ENCODE measurements at regions not wholly inside any gene's neighbourhood (a gene's known extent, or its start where the extent isn't known, plus 50 kb on each side); places are given as distances from the start of the nearest gene placed in this dataset.
A peak's percentile ranks its signal among the peaks of the same experiment; 100 is the strongest.
"Not testable (repeated sequence)": the region's sequence is repeated elsewhere in the genome, so short reads cannot be mapped to it uniquely, and the experiment has no call there.

- no peak for DNase-seq
Observed at GRCh38 chr6:8361259-8361658, 74.1 kb downstream of the SLC35B3 start.

GRCh38 chr6:8352966-8353340 lies 82.4 kb downstream of the SLC35B3 start:
- no peak for DNase-seq

- DNase-seq = no peak
Observed at GRCh38 chr6:8352335-8352965, 82.9 kb downstream of the SLC35B3 start.

GRCh38 chr6:8343600-8343999 lies 91.7 kb downstream of the SLC35B3 start:
- no peak for DNase-seq

GRCh38 chr6:8342241-8342819 lies 93.0 kb downstream of the SLC35B3 start:
- DNase-seq = no peak

- no peak for DNase-seq
Observed at GRCh38 chr6:8337147-8337546, 98.2 kb downstream of the SLC35B3 start.

GRCh38 chr6:8336406-8337057 lies 98.8 kb downstream of the SLC35B3 start:
- no peak for DNase-seq

GRCh38 chr6:8335896-8336295 lies 99.4 kb downstream of the SLC35B3 start:
- DNase-seq = no peak

- DNase-seq = no peak
Observed at GRCh38 chr6:8335381-8335780, 100.0 kb downstream of the SLC35B3 start.

- DNase-seq = no peak
Observed at GRCh38 chr6:8334113-8334512, 101.2 kb downstream of the SLC35B3 start.

- no peak for DNase-seq
Observed at GRCh38 chr6:8329562-8329961, 105.8 kb downstream of the SLC35B3 start.

GRCh38 chr6:8325743-8326142 lies 109.6 kb downstream of the SLC35B3 start:
- DNase-seq = no peak

GRCh38 chr6:8322659-8323058 lies 112.7 kb downstream of the SLC35B3 start:
- DNase-seq = no peak

- DNase-seq = no peak
Observed at GRCh38 chr6:8321671-8322404, 113.5 kb downstream of the SLC35B3 start.

GRCh38 chr6:8315154-8315553 lies 120.2 kb downstream of the SLC35B3 start:
- DNase-seq = no peak

GRCh38 chr6:8301502-8301901 lies 133.8 kb downstream of the SLC35B3 start:
- DNase-seq = no peak

- DNase-seq = no peak
Observed at GRCh38 chr6:8299034-8299433, 136.3 kb downstream of the SLC35B3 start.

GRCh38 chr6:8282946-8283345 lies 152.4 kb downstream of the SLC35B3 start:
- DNase-seq = not testable (repeated sequence)

- no peak for DNase-seq
Observed at GRCh38 chr6:8282380-8282779, 153.0 kb downstream of the SLC35B3 start.

- DNase-seq = no peak
Observed at GRCh38 chr6:8279041-8279805, 156.1 kb downstream of the SLC35B3 start.

- no peak for DNase-seq
Observed at GRCh38 chr6:8278562-8278961, 156.8 kb downstream of the SLC35B3 start.

- DNase-seq = peak; percentile 72
Observed at GRCh38 chr6:8277769-8278168, 157.6 kb downstream of the SLC35B3 start.

- no peak for DNase-seq
Observed at GRCh38 chr6:8276148-8276547, 159.2 kb downstream of the SLC35B3 start.
